ENCODE measurements at regions not wholly inside any gene's neighbourhood (a gene's known extent, or its start where the extent isn't known, plus 50 kb on each side); places are given as distances from the start of the nearest gene placed in this dataset.

GRCh38 chr3:184480831-184481230, 80.8 kb upstream of the EPHB3 start:
- no peak for TF ChIP-seq GATA3 (IDR thresholded peaks at IDR 0.05; ENCODE audit: borderline replicate concordance)
- TF ChIP-seq, protein P1, sequence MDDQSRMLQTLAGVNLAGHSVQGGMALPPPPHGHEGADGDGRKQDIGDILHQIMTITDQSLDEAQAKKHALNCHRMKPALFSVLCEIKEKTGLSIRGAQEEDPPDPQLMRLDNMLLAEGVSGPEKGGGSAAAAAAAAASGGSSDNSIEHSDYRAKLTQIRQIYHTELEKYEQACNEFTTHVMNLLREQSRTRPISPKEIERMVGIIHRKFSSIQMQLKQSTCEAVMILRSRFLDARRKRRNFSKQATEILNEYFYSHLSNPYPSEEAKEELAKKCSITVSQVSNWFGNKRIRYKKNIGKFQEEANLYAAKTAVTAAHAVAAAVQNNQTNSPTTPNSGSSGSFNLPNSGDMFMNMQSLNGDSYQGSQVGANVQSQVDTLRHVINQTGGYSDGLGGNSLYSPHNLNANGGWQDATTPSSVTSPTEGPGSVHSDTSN (IDR thresholded peaks at IDR 0.05), result no peak
- H3K4me3 ChIP-seq, result no peak overlapping the region
- ChIA-PET CTCF (interaction anchor here (1.8 to 2.6 kb wide), 3 partner anchors 12 to 63 kb away, joined by 5 to 11 read pairs (median 10); no protein-coding TSS in a partner anchor), POLR2A (no interaction called here)
- ATAC-seq (no peak), FAIRE-seq (no peak), DNase-seq (ENCODE audit: low read depth in 1 of 2, low spot score in 1 of 2) (no peak)
- WGBS (ENCODE audit: missing lambda C conversion rate), result no CpG with 5 or more reads among the region's 2 CpGs
- H3K27ac ChIP-seq, result no peak overlapping the region
- H3K9me3 ChIP-seq, result 0 out of 3 replicates have a peak, but pooled peaks cover 4% of the 10 kb centered on the region
- H3K4me2 ChIP-seq, result no peak overlapping the region
- no peaks in the 10 kb centered on the region for H3K4me1 ChIP-seq

DNA sequence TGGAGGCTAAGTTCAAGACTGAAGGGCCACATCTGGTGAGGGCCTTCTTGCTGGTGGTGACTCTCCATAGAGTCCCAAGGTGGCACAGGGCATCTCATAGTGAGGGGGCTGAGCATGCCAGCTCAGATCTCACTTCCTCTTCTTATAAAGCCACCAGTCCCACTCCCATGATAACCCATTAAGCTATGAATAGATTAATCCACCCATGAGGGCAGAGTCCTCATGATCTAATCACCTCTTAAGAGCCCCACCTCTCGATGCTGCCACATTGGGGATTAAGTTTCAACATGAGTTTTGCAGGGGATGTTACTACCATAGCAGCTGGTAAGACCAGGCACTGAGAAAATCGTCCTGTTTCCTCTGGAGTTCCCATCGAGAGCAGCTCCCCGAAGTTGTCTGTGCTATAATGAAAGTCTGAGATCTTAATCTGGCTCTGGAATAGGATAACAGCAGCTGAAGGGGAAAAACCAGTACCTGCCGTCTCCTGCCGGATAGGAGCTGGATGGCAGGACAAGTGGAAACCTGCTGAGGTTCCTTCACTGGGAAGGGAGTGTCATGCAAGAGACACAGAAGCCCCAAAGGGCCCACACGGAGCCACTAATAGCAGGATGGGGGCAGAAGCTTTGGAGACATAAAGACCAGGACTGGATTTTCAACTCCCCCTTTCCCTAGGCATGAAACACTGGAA, 79.5 kb upstream of the EPHB3 start:
- POLR2A ChIA-PET, result no interaction called here
- Histone ChIP-seq H3K9me3 (0 out of 3 replicates have a peak, but pooled peaks cover 4% of the 10 kb centered on the region), H3K4me1 (no peaks in the 10 kb centered on the region), H3K4me3 (no peak overlapping the region), H3K4me2 (no peak overlapping the region), H3K27ac (no peak overlapping the region)
- no peak for TF ChIP-seq FOXS1 (CRISPR knock-in tag; IDR thresholded peaks at IDR 0.05)
- TF ChIP-seq HOXB13 (CRISPR knock-in tag; IDR thresholded peaks at IDR 0.05; ENCODE audit: low read depth), result no peak
- TF ChIP-seq CHD4 (IDR thresholded peaks at IDR 0.05; ENCODE audit: borderline replicate concordance), result no peak
- TF ChIP-seq CBX2 (IDR thresholded peaks at IDR 0.05; ENCODE audit: borderline replicate concordance, low read depth), result no peak
- TF ChIP-seq, protein P2, sequence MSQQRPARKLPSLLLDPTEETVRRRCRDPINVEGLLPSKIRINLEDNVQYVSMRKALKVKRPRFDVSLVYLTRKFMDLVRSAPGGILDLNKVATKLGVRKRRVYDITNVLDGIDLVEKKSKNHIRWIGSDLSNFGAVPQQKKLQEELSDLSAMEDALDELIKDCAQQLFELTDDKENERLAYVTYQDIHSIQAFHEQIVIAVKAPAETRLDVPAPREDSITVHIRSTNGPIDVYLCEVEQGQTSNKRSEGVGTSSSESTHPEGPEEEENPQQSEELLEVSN (IDR thresholded peaks at IDR 0.05; ENCODE audit: borderline replicate concordance, low read depth), result no peak
- no peak for TF ChIP-seq HES2 (IDR thresholded peaks at IDR 0.05)
- TF ChIP-seq SMC3 (IDR thresholded peaks at IDR 0.05), result no peak
- no peak for TF ChIP-seq MAFK (IDR thresholded peaks at IDR 0.05; ENCODE audit: partially characterized antibody)
- TF ChIP-seq EHMT2 (IDR thresholded peaks at IDR 0.05; ENCODE audit: low read depth), result no peak
- DNase-seq (ENCODE audit: low read depth in 1 of 2, low spot score in 1 of 2) (no peak), FAIRE-seq (no peak), ATAC-seq (no peak)
- CTCF ChIA-PET, result interaction anchor here (1.4 to 2.6 kb wide), 4 partner anchors 13 to 110 kb away, joined by 3 to 11 read pairs (median 8); no protein-coding TSS in a partner anchor
- WGBS (ENCODE audit: missing lambda C conversion rate), result 38% methylated on average over 7 of the region's 7 CpGs

DNA sequence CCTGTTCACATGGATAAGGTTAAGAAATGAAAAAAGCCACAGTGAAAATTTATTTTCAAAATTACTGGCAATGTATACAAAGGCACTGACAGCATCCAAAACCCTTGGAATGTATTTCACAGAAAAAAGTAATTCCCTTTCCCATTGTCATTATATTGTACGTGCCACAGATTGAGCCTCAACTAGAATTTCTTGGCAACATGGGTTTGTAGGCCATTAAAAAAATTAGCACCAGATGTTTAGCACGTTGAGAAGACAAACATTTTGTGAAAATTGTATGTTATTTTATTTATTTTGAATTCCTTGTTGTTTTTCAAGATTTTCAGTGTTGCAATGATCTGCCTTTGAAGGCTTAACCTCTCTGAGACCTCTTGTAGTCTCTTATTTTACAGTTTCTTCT, 76.3 kb upstream of the EPHB3 start:
- WGBS (ENCODE audit: missing lambda C conversion rate), result 21% methylated on average over 2 of the region's 2 CpGs
- Histone ChIP-seq H3K4me3 (no peak overlapping the region), H3K9me3 (no peaks in the 10 kb centered on the region), H3K4me1 (no peaks in the 10 kb centered on the region), H3K4me2 (no peak overlapping the region), H3K27ac (no peak overlapping the region)
- no peak for DNase-seq (ENCODE audit: low read depth in 1 of 2, low spot score in 1 of 2)
- ATAC-seq, result no peak
- POLR2A ChIA-PET, result no interaction called here
- CTCF ChIA-PET, result interaction anchor here (1.0 kb wide), 1 partner anchor 28 kb away, joined by 3 read pairs; no protein-coding TSS in a partner anchor
- no peak for FAIRE-seq
- no peak for TF ChIP-seq NR3C1 (IDR thresholded peaks at IDR 0.05)
- TF ChIP-seq, protein P3, sequence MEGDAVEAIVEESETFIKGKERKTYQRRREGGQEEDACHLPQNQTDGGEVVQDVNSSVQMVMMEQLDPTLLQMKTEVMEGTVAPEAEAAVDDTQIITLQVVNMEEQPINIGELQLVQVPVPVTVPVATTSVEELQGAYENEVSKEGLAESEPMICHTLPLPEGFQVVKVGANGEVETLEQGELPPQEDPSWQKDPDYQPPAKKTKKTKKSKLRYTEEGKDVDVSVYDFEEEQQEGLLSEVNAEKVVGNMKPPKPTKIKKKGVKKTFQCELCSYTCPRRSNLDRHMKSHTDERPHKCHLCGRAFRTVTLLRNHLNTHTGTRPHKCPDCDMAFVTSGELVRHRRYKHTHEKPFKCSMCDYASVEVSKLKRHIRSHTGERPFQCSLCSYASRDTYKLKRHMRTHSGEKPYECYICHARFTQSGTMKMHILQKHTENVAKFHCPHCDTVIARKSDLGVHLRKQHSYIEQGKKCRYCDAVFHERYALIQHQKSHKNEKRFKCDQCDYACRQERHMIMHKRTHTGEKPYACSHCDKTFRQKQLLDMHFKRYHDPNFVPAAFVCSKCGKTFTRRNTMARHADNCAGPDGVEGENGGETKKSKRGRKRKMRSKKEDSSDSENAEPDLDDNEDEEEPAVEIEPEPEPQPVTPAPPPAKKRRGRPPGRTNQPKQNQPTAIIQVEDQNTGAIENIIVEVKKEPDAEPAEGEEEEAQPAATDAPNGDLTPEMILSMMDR (IDR thresholded peaks at IDR 0.05), result no peak
- TF ChIP-seq MYC (IDR thresholded peaks at IDR 0.05; ENCODE audit: borderline replicate concordance, low read length), result no peak
- no peak for TF ChIP-seq POLR2AphosphoS2 (conservative IDR thresholded peaks at IDR 0.05; ENCODE audit: low read length)
- TF ChIP-seq TP53 (CRISPR knock-in tag; IDR thresholded peaks at IDR 0.05), result no peak
- no peak for TF ChIP-seq HOXB13 (CRISPR knock-in tag; IDR thresholded peaks at IDR 0.05; ENCODE audit: low read depth)
- TF ChIP-seq ZSCAN20 (CRISPR knock-in tag; IDR thresholded peaks at IDR 0.05), result no peak
- TF ChIP-seq MAZ (IDR thresholded peaks at IDR 0.05; ENCODE audit: borderline replicate concordance, low read depth, low read length), result no peak
- no peak for TF ChIP-seq CEBPB (IDR thresholded peaks at IDR 0.05)
- no peak for TF ChIP-seq RFX5 (IDR thresholded peaks at IDR 0.05)
- no peak for TF ChIP-seq HOXB5 (CRISPR knock-in tag; IDR thresholded peaks at IDR 0.05)
- no peak for TF ChIP-seq CBX2 (IDR thresholded peaks at IDR 0.05; ENCODE audit: borderline replicate concordance, low read depth)
- no peak for TF ChIP-seq ZFP36 (IDR thresholded peaks at IDR 0.05; ENCODE audit: borderline replicate concordance, partially characterized antibody)
- TF ChIP-seq CBX8 (IDR thresholded peaks at IDR 0.05), result no peak
